DND-41 (cell line): ENCODE measurements at regions not wholly inside any gene's neighbourhood (a gene's known extent, or its start where the extent isn't known, plus 50 kb on each side); places are given as distances from the start of the nearest gene placed in this dataset.

ENCODE experiments used
- EZH2 ChIP-seq: IDR thresholded peaks from 3 replicates; pipeline ENCODE4 v1.6.1; 2012; ENCODE audit warnings: borderline replicate concordance, low read depth, mild to moderate bottlenecking, moderate library complexity, low read length, inconsistent platforms; ENCODE audit not compliant: severe bottlenecking
- TF ChIP-seq, protein P1 (sequence below): IDR thresholded peaks from 2 replicates; pipeline ENCODE4 v1.5.1; 2012; ENCODE audit warnings: borderline replicate concordance, low read length, moderate library complexity, mild to moderate bottlenecking; ENCODE audit not compliant: poor library complexity, severe bottlenecking; ENCODE audit errors: extremely low read depth

DNA sequence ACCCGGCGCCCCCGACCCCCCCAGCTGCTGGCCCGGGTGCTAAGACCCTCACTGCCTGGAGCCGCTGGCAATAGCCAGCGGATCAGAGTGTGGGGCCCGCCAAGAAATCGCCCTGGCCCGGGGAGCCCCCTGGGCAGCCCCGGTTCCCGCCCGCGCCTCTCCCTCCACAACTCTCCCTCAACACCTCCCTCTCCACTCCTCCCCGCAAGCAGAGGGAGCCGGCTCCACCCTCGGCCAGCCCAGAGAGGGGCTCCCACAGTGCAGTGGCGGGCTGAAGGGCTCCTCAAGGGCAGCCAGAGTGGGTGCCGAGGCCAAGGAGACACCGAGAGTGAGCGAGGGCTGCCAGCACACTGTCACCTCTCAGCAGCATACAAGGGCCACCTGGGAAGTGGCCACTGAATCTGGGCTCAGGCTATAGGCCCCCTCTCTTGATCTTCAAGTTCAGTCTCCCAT is 385.5 kb downstream of the SEC14L1 start:
- TF ChIP-seq, protein P1, sequence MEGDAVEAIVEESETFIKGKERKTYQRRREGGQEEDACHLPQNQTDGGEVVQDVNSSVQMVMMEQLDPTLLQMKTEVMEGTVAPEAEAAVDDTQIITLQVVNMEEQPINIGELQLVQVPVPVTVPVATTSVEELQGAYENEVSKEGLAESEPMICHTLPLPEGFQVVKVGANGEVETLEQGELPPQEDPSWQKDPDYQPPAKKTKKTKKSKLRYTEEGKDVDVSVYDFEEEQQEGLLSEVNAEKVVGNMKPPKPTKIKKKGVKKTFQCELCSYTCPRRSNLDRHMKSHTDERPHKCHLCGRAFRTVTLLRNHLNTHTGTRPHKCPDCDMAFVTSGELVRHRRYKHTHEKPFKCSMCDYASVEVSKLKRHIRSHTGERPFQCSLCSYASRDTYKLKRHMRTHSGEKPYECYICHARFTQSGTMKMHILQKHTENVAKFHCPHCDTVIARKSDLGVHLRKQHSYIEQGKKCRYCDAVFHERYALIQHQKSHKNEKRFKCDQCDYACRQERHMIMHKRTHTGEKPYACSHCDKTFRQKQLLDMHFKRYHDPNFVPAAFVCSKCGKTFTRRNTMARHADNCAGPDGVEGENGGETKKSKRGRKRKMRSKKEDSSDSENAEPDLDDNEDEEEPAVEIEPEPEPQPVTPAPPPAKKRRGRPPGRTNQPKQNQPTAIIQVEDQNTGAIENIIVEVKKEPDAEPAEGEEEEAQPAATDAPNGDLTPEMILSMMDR, result no peak
- no peak for TF ChIP-seq EZH2
